ENCODE measurements at regions not wholly inside any gene's neighbourhood (a gene's known extent, or its start where the extent isn't known, plus 50 kb on each side); places are given as distances from the start of the nearest gene placed in this dataset.
"Not testable (repeated sequence)": the region's sequence is repeated elsewhere in the genome, so short reads cannot be mapped to it uniquely, and the experiment has no call there.

- DNase-seq: peak; percentile 22
Measured at GRCh38 chr4:183374950-183375555, 52.8 kb upstream of the CLDN24 start.

GRCh38 chr4:183376381-183376780, 54.2 kb upstream of the CLDN24 start:
- DNase-seq: no peak

GRCh38 chr4:183377491-183377890, 55.3 kb upstream of the CLDN24 start:
- no peak for DNase-seq

GRCh38 chr4:183378347-183378746, 56.1 kb upstream of the CLDN24 start:
- not testable (repeated sequence) for DNase-seq

- DNase-seq: no peak
Measured at GRCh38 chr4:183380901-183381300, 58.7 kb upstream of the CLDN24 start.

- DNase-seq: no peak
Measured at GRCh38 chr4:183383606-183384005, 60.8 kb upstream of the CDKN2AIP start.

- DNase-seq: no peak
Measured at GRCh38 chr4:183384516-183384915, 59.9 kb upstream of the CDKN2AIP start.

- no peak for DNase-seq
Measured at GRCh38 chr4:183384983-183385382, 59.5 kb upstream of the CDKN2AIP start.

GRCh38 chr4:183388021-183388420, 56.4 kb upstream of the CDKN2AIP start:
- no peak for DNase-seq

- DNase-seq: no peak
Measured at GRCh38 chr4:183388777-183389176, 55.7 kb upstream of the CDKN2AIP start.

- no peak for DNase-seq
Measured at GRCh38 chr4:183390374-183390773, 54.1 kb upstream of the CDKN2AIP start.

GRCh38 chr4:183391204-183391603, 53.2 kb upstream of the CDKN2AIP start:
- no peak for DNase-seq

- no peak for DNase-seq
Measured at GRCh38 chr4:183392377-183392776, 52.1 kb upstream of the CDKN2AIP start.

- DNase-seq: no peak
Measured at GRCh38 chr4:183393446-183393845, 51.0 kb upstream of the CDKN2AIP start.

GRCh38 chr4:183394166-183394951, 50.1 kb upstream of the CDKN2AIP start:
- no peak for DNase-seq

Data from tongue (tissue), 1 donor.